Right atrium auricular region (tissue), 2 donors: ENCODE measurements at regions not wholly inside any gene's neighbourhood (a gene's known extent, or its start where the extent isn't known, plus 50 kb on each side); places are given as distances from the start of the nearest gene placed in this dataset.

Experiments
- DNase-seq: peaks from one replicate; pipeline ENCODE4 v3.0.0-alpha.2; 2019; ENCODE audit warnings: low spot score
- H3K27ac ChIP-seq, 2 donors: fragments of 200-600 bp; sonication (generic); 1 replicate in 1 of 2; 2 replicates in 1 of 2; pipeline ENCODE4 v1.5.1; 2016 to 2019
- H3K27me3 ChIP-seq, 2 donors: fragments of 200-600 bp; sonication (generic); one replicate each; pipeline versions ENCODE4 v1.5.1 to v1.6.0; 2017 to 2019
- H3K36me3 ChIP-seq: fragments of 200-600 bp; sonication (generic); one replicate; pipeline ENCODE4 v1.5.1; 2016
- H3K4me1 ChIP-seq, 2 donors: fragments of 200-600 bp; sonication (generic); one replicate each; pipeline versions ENCODE4 v1.5.1 to v1.6.0; 2017 to 2019
- H3K4me3 ChIP-seq, 2 donors: fragments of 200-600 bp; sonication (generic); 1 replicate in 1 of 2; 2 replicates in 1 of 2; pipeline ENCODE4 v1.5.1; 2017 to 2019; ENCODE audit warnings: mild to moderate bottlenecking in 1 of 2, moderate library complexity in 1 of 2
- H3K9me3 ChIP-seq, 2 donors: fragments of 200-600 bp; sonication (generic); one replicate each; pipeline ENCODE4 v1.5.1; 2019
- CTCF ChIP-seq, 2 donors: fragments of 200-600 bp; sonication (generic); IDR thresholded peaks; one replicate each; pipeline ENCODE4 v1.5.1; 2019; ENCODE audit warnings: antibody characterized with exemption in 2 of 2

- no peak for DNase-seq
- Histone ChIP-seq H3K9me3 (peaks cover 0 to 2% of the 10 kb centered on the region in 2 donors), H3K27ac (no peak overlapping the region), H3K27me3 (no peaks in the 10 kb centered on the region), H3K4me1 (no peaks in the 10 kb centered on the region), H3K36me3 (no peaks in the 10 kb centered on the region), H3K4me3 (no peak overlapping the region)
- TF ChIP-seq CTCF (IDR thresholded peaks at IDR 0.05): no peak
These were observed 226.7 kb downstream of the UTP18 start for GRCh38 chr17:51486885-51487520.

- TF ChIP-seq CTCF (IDR thresholded peaks at IDR 0.05): no peak
- Histone ChIP-seq H3K27me3 (no peaks in the 10 kb centered on the region), H3K4me1 (no peaks in the 10 kb centered on the region), H3K27ac (no peak overlapping the region), H3K36me3 (no peaks in the 10 kb centered on the region), H3K9me3 (no peaks in the 10 kb centered on the region), H3K4me3 (no peak overlapping the region)
- no peak for DNase-seq
These were observed 227.6 kb downstream of the UTP18 start for GRCh38 chr17:51487947-51488346.

GRCh38 chr17:51491416-51491815 is 231.1 kb downstream of the UTP18 start:
- Histone ChIP-seq H3K4me3 (no peak overlapping the region), H3K27me3 (no peaks in the 10 kb centered on the region)
- no peak for DNase-seq

GRCh38 chr17:51493206-51493605 is 232.9 kb downstream of the UTP18 start:
- DNase-seq: no peak
- H3K4me1 ChIP-seq: no peaks in the 10 kb centered on the region
- no peak overlapping the region for H3K27ac ChIP-seq
- no peaks in the 10 kb centered on the region for H3K36me3 ChIP-seq
- no peak for TF ChIP-seq CTCF (IDR thresholded peaks at IDR 0.05)
- H3K27me3 ChIP-seq: no peaks in the 10 kb centered on the region
- H3K9me3 ChIP-seq: no peaks in the 10 kb centered on the region
- no peak overlapping the region for H3K4me3 ChIP-seq

More at GRCh38 chr17:51491416-51491815, 231.1 kb downstream of the UTP18 start:
- no peak for TF ChIP-seq CTCF (IDR thresholded peaks at IDR 0.05)
- H3K4me1 ChIP-seq: no peaks in the 10 kb centered on the region
- H3K36me3 ChIP-seq: no peaks in the 10 kb centered on the region
- no peak overlapping the region for H3K27ac ChIP-seq
- no peaks in the 10 kb centered on the region for H3K9me3 ChIP-seq

GRCh38 chr17:51496378-51496777 is 236.0 kb downstream of the UTP18 start:
- Histone ChIP-seq H3K4me1 (no peaks in the 10 kb centered on the region), H3K36me3 (no peaks in the 10 kb centered on the region), H3K27ac (no peak overlapping the region), H3K9me3 (no peaks in the 10 kb centered on the region), H3K27me3 (no peaks in the 10 kb centered on the region), H3K4me3 (no peak overlapping the region)
- no peak for TF ChIP-seq CTCF (IDR thresholded peaks at IDR 0.05)
- DNase-seq: no peak

GRCh38 chr17:51499897-51500296 is 239.6 kb downstream of the UTP18 start:
- Histone ChIP-seq H3K4me1 (no peaks in the 10 kb centered on the region), H3K36me3 (no peaks in the 10 kb centered on the region), H3K9me3 (no peaks in the 10 kb centered on the region), H3K27me3 (no peaks in the 10 kb centered on the region), H3K27ac (no peak overlapping the region), H3K4me3 (no peak overlapping the region)
- no peak for DNase-seq
- no peak for TF ChIP-seq CTCF (IDR thresholded peaks at IDR 0.05)
